ENCODE measurements at regions not wholly inside any gene's neighbourhood (a gene's known extent, or its start where the extent isn't known, plus 50 kb on each side); places are given as distances from the start of the nearest gene placed in this dataset.
"Not testable (repeated sequence)": the region's sequence is repeated elsewhere in the genome, so short reads cannot be mapped to it uniquely, and the experiment has no call there.

- DNase-seq, result no peak
Measured at GRCh38 chr11:22078063-22078462, 114.8 kb upstream of the ANO5 start.

GRCh38 chr11:22079133-22079872 lies 113.6 kb upstream of the ANO5 start:
- DNase-seq, result no peak

GRCh38 chr11:22082178-22082577 lies 110.7 kb upstream of the ANO5 start:
- no peak for DNase-seq

GRCh38 chr11:22082788-22083187 lies 110.1 kb upstream of the ANO5 start:
- no peak for DNase-seq

- no peak for DNase-seq
Measured at GRCh38 chr11:22084056-22084455, 108.8 kb upstream of the ANO5 start.

GRCh38 chr11:22084564-22084963 lies 108.3 kb upstream of the ANO5 start:
- no peak for DNase-seq

GRCh38 chr11:22089609-22090008 lies 103.3 kb upstream of the ANO5 start:
- DNase-seq, result no peak

GRCh38 chr11:22106566-22106965 lies 86.3 kb upstream of the ANO5 start:
- no peak for DNase-seq

GRCh38 chr11:22115470-22116029 lies 77.3 kb upstream of the ANO5 start:
- DNase-seq, result no peak

GRCh38 chr11:22127981-22128380 lies 64.9 kb upstream of the ANO5 start:
- DNase-seq, result not testable (repeated sequence)

GRCh38 chr11:22130462-22131053 lies 62.3 kb upstream of the ANO5 start:
- no peak for DNase-seq

- no peak for DNase-seq
Measured at GRCh38 chr11:22133776-22134175, 59.1 kb upstream of the ANO5 start.

GRCh38 chr11:22138264-22138663 lies 54.6 kb upstream of the ANO5 start:
- no peak for DNase-seq

Data from GF-D8 (cell line).